A673 (cell line): ENCODE measurements at regions not wholly inside any gene's neighbourhood (a gene's known extent, or its start where the extent isn't known, plus 50 kb on each side); places are given as distances from the start of the nearest gene placed in this dataset.

Experiments used
- BruUV-seq: library from RNA; stranded (reverse); fragments of 400-500 nt; replicated peaks from 2 replicates; lab custom pipeline; 2021; lab: Mats Ljungman, UMichigan
- CTCF ChIA-PET: fragments of 300-600 bp; sonication (Branson Sonifier 250); formaldehyde crosslinking; loops from one replicate; lab custom pipeline; 2022; ENCODE audit warnings: antibody characterized with exemption; lab: Charles Lee
- POLR2A ChIA-PET: fragments of 300-600 bp; sonication (Branson Sonifier 250); formaldehyde crosslinking; loops from one replicate; lab custom pipeline; 2022; ENCODE audit warnings: antibody characterized with exemption; ENCODE audit not compliant: low non-redundant PET; lab: Charles Lee
- DNase-seq: peaks from one replicate; pipeline ENCODE4 v3.0.0-alpha.2; 2015; ENCODE audit warnings: low spot score
- H3K27ac ChIP-seq: fragments of 200-600 bp; sonication (generic); 2 replicates; pipeline ENCODE4 v1.5.1; 2016; ENCODE audit warnings: mixed run types, low read depth, mild to moderate bottlenecking, mixed read lengths, antibody characterized with exemption, low read length; ENCODE audit not compliant: poor library complexity, severe bottlenecking
- H3K27me3 ChIP-seq: fragments of 200-600 bp; sonication (generic); replicated peaks from 2 replicates; pipeline ENCODE4 v1.6.1; 2017; ENCODE audit warnings: mixed run types, low read depth, mild to moderate bottlenecking, mixed read lengths, antibody characterized with exemption, low read length; ENCODE audit not compliant: insufficient read depth, poor library complexity
- H3K36me3 ChIP-seq: fragments of 200-600 bp; sonication (generic); 2 replicates; pipeline ENCODE4 v1.6.1; 2016; ENCODE audit warnings: mixed run types, mild to moderate bottlenecking, mixed read lengths, antibody characterized with exemption, low read length; ENCODE audit not compliant: insufficient read depth, poor library complexity, severe bottlenecking
- H3K4me1 ChIP-seq: fragments of 200-600 bp; sonication (generic); 2 replicates; pipeline ENCODE4 v1.6.1; 2017; ENCODE audit warnings: mixed run types, mild to moderate bottlenecking, mixed read lengths, antibody characterized with exemption, low read length; ENCODE audit not compliant: insufficient read depth, poor library complexity, severe bottlenecking
- H3K4me3 ChIP-seq: fragments of 200-600 bp; sonication (generic); 2 replicates; pipeline ENCODE4 v1.5.1; 2016; ENCODE audit warnings: low read depth, mixed run types, mild to moderate bottlenecking, mixed read lengths, low read length; ENCODE audit not compliant: poor library complexity, severe bottlenecking
- H3K9me3 ChIP-seq: fragments of 200-600 bp; sonication (generic); 2 replicates; pipeline ENCODE4 v1.6.1; 2016; ENCODE audit warnings: mixed run types, low read depth, mild to moderate bottlenecking, mixed read lengths, antibody characterized with exemption, low read length; ENCODE audit not compliant: poor library complexity, severe bottlenecking
- EZH2 ChIP-seq: fragments of 200-600 bp; sonication (generic); IDR thresholded peaks from 2 replicates; pipeline ENCODE4 v1.6.1; 2017; ENCODE audit warnings: borderline replicate concordance, low read depth, mild to moderate bottlenecking, mixed read lengths, antibody characterized with exemption, low read length; ENCODE audit not compliant: poor library complexity, severe bottlenecking
- intact Hi-C: fragments of 100-400 bp; cut with micrococcal nuclease; formaldehyde crosslinking; loops from one replicate; pipeline ENCODE4 v1.10.0; 2022; ENCODE audit not compliant: unreplicated experiment
- TF ChIP-seq, protein P1 (sequence below): fragments of 300-800, 200-600 bp; sonication (generic); conservative IDR thresholded peaks from 2 replicates; pipeline ENCODE4 v1.5.1; 2017; ENCODE audit warnings: low read depth, mild to moderate bottlenecking, antibody characterized with exemption, low read length, moderate library complexity, mixed read lengths

GRCh38 chr14:85332401-85332800 lies 197.5 kb upstream of the FLRT2 start:
- Histone ChIP-seq H3K4me3 (no peak overlapping the region), H3K27ac (no peak overlapping the region), H3K4me1 (peaks cover 8% of the 10 kb centered on the region), H3K9me3 (no peaks in the 10 kb centered on the region), H3K27me3 (no peaks in the 10 kb centered on the region), H3K36me3 (no peaks in the 10 kb centered on the region)
- no peak for TF ChIP-seq EZH2
- TF ChIP-seq, protein P1, sequence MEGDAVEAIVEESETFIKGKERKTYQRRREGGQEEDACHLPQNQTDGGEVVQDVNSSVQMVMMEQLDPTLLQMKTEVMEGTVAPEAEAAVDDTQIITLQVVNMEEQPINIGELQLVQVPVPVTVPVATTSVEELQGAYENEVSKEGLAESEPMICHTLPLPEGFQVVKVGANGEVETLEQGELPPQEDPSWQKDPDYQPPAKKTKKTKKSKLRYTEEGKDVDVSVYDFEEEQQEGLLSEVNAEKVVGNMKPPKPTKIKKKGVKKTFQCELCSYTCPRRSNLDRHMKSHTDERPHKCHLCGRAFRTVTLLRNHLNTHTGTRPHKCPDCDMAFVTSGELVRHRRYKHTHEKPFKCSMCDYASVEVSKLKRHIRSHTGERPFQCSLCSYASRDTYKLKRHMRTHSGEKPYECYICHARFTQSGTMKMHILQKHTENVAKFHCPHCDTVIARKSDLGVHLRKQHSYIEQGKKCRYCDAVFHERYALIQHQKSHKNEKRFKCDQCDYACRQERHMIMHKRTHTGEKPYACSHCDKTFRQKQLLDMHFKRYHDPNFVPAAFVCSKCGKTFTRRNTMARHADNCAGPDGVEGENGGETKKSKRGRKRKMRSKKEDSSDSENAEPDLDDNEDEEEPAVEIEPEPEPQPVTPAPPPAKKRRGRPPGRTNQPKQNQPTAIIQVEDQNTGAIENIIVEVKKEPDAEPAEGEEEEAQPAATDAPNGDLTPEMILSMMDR = no peak
- POLR2A ChIA-PET = no interaction called here
- intact Hi-C loops = no loop called here
- CTCF ChIA-PET = no interaction called here
- no TSS peak for BruUV-seq
- peak; percentile 19 for DNase-seq

DNA sequence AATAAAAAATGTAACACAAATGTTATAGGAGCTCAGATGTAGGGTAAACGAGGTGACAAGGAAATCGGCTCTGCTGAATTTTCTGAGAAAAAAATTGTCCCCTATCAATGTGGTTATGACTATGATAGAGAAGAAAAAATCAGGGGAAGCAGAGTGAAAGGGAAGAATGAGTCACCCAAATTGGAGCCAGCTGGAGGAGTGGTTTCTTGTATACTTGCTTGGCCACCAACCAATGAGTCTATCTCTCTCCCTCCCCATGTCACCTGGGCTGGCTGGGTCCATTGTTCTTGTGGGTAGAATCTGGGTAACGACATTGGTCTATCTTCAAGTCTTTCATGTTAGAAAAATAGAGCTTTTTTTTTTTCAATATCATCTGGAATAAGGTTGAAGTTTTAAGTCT lies 196.6 kb upstream of the FLRT2 start:
- POLR2A ChIA-PET = no interaction called here
- H3K9me3 ChIP-seq = no peaks in the 10 kb centered on the region
- TF ChIP-seq, protein P1 = no peak
- no peak for TF ChIP-seq EZH2
- no peaks in the 10 kb centered on the region for H3K27me3 ChIP-seq
- CTCF ChIA-PET = no interaction called here
- peak; percentile 52 for DNase-seq
- BruUV-seq = no TSS peak
- intact Hi-C loops = no loop called here
- H3K36me3 ChIP-seq = no peaks in the 10 kb centered on the region
- peaks cover 8% of the 10 kb centered on the region for H3K4me1 ChIP-seq
- no peak overlapping the region for H3K27ac ChIP-seq
- no peak overlapping the region for H3K4me3 ChIP-seq

GRCh38 chr14:85333841-85334240 lies 196.1 kb upstream of the FLRT2 start:
- DNase-seq = no peak
- no peaks in the 10 kb centered on the region for H3K9me3 ChIP-seq
- ChIA-PET POLR2A (no interaction called here), CTCF (no interaction called here)
- no TSS peak for BruUV-seq
- peaks cover 8% of the 10 kb centered on the region for H3K4me1 ChIP-seq
- no peak overlapping the region for H3K4me3 ChIP-seq
- TF ChIP-seq, protein P1 = no peak
- TF ChIP-seq EZH2 = no peak
- intact Hi-C loops = no loop called here
- no peak overlapping the region for H3K27ac ChIP-seq
- no peaks in the 10 kb centered on the region for H3K27me3 ChIP-seq
- H3K36me3 ChIP-seq = no peaks in the 10 kb centered on the region
